GDM1 (cell line): ENCODE measurements at regions not wholly inside any gene's neighbourhood (a gene's known extent, or its start where the extent isn't known, plus 50 kb on each side); places are given as distances from the start of the nearest gene placed in this dataset.
A peak's percentile ranks its signal among the peaks of the same experiment; 100 is the strongest.
"Not testable (repeated sequence)": the region's sequence is repeated elsewhere in the genome, so short reads cannot be mapped to it uniquely, and the experiment has no call there.

Experiments used
- DNase-seq: peaks from one replicate; lab custom pipeline; 2025; lab: John Stamatoyannopoulos, UW

DNA sequence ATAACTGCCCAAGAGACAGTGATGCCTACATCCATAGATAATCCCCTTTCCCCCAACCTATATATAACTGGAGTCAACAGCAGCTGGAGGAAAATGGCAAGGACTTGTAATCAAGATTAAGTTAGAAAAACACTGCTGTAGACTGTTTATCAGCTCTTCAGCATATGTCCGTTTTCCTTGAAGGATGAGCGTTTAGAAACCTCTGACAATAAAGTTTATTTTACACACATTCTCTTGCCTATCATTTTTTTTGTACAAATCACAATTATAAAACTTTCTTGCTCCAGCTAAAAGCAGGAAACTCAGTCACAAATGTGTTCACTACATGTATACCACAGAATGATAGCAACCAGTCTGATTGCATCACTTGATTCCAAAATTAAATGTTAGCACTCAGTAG lies 50.8 kb downstream of the PPIAL4G start:
- DNase-seq = not testable (repeated sequence)

DNA sequence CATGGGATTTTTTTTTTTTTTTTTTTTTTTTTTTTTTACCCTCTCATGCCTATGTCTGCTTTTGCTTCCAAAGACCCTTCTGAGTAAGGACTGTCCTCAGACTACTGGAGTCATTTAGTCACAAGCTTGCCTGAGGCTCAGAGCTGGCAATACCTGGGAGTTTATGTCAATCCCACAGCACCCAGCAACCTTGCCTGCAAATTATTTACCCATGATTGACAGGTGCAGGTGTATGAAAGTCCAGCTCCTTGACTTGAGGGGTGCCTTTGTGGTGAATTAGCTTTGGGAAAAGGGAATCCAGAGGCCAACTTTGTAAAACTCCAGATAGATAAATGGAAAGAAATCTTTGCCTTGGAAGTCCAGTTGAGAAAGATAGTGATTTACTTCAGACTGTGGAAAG lies 53.2 kb downstream of the PPIAL4G start:
- DNase-seq = not testable (repeated sequence)

GRCh38 chr1:148426940-148427611 lies 56.0 kb downstream of the PPIAL4G start:
- DNase-seq = not testable (repeated sequence)

DNA sequence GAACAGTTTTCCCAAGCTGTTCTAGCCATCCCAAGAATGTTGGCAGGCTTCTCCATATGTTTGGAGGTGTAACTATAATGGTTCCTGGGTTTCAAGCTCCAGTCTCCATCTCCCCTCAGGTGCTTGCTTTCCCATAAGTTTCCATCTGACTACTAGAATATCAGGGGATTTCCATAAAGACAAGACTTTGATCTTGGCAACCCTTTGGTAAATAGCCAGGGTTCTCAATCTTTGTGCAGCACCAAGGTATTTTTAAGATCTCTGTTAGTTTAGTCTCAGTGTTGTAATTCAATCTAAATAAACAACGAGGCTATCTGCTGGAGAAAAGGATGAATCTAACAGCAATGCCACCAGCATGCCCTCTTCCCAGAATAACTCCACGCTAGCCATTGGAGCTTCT lies 56.7 kb downstream of the PPIAL4G start:
- not testable (repeated sequence) for DNase-seq

GRCh38 chr1:148424143-148425003 lies 58.7 kb downstream of the PPIAL4G start:
- DNase-seq = not testable (repeated sequence)

- not testable (repeated sequence) for DNase-seq
These were observed 60.2 kb downstream of the PPIAL4G start for GRCh38 chr1:148422921-148423320.

DNA sequence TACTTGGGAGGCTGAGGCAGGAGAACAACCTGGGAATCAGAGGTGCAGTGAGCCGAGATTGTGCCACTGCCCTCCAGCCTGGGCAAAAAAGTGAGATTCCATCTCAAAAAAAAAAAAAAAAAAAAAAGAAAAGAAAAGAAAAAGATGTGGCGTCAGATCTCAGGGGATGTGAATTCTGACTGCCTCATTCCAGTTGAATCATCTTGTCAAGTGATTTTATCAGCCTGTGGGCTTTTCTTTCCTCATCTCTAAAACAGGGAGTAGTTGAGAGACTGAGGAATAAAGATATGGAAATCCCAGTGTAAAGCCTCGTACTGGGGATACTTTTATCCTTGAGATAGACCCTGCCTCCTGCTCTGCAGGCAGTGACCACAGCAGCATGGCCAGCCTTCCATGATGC lies 65.9 kb downstream of the PPIAL4G start:
- DNase-seq = not testable (repeated sequence)

DNA sequence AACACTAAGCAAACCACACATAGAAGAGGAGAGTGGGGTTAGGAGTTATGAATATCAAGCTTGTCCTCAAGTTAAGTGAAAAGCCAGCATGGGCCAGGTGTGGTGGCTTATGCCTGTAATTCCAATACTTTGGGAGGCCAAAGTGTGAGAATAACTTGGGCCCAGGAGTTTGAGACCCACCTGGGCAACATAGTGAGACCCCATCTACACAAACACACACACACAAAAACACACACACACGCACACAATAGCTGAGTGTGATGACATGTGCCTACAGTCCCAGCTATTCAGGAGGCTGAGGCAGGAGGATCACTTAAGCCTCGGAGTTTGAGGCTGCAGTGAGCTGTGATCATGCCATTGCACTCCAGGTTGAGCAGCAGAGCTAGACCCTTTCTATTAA lies 69.7 kb downstream of the PPIAL4G start:
- not testable (repeated sequence) for DNase-seq

GRCh38 chr1:148404786-148405568 lies 78.1 kb downstream of the PPIAL4G start:
- DNase-seq = not testable (repeated sequence)

DNA sequence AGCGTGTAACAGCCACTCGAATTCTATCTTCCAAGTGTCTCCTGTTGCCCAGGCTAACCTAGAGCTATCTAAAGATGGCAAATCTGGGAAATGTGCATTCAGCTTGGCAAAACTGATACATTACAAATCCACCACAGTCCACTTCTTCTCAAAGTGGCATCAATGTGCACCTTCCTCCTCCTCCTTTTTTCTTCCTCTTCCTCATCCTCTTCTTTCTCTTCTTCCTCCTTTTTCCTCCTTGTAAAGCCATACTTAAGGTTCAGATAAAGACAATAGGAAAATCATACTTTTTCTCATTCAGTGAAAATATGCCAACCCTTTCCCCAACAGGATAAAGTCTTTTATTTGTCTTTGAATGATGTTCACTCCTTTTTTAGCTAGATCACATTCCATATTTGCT lies 79.2 kb downstream of the PPIAL4G start:
- not testable (repeated sequence) for DNase-seq

DNA sequence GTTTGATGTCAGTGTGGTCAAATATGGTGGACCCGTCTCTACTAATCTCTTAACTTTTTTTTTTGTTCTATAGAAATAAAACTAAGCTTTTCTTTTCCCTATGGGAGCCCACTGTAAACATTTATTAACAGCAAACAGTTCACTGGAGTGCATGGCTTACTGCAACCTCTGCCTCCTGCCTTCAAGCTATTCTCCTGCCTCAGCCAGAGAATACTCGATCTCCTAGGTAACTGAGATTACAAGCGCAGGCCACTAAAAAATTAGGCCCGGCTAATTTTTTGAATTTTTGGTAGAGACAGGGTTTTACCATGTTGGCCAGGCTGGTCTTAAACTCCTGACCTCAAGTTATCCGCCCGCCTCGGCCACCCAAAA lies 80.0 kb downstream of the PPIAL4G start:
- not testable (repeated sequence) for DNase-seq

DNA sequence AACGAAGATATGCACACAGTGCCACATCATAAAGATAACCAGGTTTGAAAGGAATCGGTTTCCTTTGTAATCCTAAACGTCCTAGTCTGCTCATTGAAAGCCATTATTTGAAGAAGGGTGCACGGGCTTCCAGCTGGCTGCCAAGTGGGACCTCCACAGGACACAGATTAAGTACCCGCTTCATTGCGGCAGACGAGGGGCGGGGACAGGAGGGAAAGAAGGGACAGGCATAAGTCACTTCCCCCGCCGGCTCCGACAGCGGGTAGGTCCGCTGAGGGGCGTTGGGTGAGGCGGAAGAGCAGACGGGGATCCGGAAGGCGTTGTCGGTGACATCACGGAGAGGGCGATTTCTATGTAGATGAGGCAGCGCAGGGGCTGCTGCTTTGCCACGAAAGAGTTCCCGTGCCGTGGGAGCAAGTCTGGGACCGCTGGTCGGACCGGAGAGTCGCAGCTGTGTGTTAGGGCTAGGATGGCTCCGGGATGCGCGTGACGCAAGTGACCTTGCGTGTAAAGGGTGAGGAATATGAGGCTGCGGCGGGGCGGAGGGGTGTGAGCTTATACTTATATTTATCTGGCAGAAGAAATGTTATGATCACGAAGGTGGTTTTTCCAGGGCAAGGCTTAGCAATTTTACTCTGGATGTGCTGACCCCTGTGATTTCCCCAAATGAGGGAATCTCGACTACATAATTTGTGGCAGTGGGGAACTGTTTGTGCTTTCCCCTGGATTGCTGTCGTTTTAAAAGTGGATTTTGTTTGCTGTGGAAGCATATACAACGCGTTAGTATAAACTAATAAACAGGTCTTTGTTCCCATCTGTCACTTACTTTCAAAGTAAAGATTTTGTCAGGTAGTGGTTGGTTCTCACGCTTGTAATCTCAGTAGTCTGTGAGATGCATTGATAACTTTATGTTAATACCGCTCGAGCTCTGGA lies 80.7 kb downstream of the PPIAL4G start:
- DNase-seq = peak; percentile 77

DNA sequence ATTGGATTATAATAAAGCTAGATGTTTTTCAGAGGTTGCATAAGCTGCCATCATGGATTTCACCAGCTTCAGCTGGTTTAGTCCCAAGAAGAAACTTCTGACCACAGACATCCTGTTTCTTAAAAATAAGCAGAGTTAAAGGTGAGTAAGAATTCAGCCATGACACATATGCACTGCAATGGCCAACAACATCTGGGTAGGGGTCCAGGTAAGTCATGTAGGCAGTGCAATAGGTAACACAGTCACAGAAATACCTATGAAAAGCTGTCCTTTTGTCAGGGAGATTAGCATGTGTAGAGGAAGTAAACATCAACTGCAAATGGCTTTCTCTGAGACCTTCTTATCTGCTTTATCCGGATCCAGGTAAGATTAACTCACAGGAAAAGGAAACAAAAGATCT lies 85.6 kb downstream of the PPIAL4G start:
- not testable (repeated sequence) for DNase-seq

DNA sequence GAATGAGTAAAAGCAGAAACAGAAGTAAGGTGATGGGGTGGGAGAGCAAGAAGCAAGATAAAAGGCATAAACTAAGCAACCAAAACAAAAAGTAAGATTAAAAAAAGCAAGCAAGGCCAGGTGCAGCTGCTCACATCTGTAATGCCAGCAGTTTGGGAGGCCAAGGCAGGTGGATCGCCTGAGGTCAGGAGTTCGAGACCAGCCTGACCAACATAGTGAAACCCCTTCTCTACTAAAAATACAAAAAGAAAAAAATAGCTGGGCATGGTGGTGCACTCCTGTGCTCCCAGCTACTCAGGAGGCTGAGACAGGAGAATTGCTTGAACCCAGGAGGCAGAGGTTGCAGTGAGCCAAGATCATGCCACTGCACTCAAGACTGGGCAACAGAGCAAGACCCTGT lies 90.6 kb downstream of the PPIAL4G start:
- not testable (repeated sequence) for DNase-seq

GRCh38 chr1:148391323-148391722 lies 91.8 kb downstream of the PPIAL4G start:
- DNase-seq = not testable (repeated sequence)

GRCh38 chr1:148389027-148389339 lies 94.1 kb downstream of the PPIAL4G start:
- DNase-seq = no peak

DNA sequence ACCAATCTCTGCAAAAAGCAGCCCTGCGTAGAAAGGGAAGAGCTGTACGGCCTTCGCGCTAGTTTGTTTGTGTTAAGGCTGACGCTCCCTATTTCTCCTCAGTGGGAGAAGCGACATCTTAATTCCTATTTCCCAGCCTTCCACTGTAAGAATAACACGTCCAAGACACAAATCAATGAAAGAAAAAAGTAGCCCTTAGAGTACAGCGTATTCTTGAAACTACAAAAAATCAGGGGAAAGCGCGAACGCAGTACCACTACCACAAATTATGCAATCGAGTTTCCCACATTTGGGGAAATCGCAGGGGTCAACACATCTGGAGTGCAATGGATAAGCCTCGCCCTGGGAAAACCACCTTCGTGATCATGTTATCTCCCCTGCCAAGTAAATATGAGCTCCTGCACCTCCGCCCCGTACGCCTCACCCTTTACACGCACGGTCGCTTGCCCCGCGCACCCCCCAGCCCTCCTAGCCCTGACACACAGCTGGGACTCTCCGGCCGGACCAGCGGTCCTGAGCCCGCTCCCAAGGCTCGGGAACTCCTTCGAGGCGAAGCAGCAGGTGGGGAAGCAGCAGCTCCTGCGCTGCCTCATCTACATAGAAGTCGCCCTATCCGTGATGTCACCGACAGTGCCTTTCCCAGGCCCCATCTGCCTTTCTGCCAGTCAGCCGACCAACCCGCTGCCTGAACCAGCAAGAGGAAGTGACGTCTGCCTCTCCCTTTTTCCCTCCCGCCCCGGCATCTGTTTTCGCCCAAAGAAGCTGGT lies 94.7 kb downstream of the PPIAL4G start:
- no peak for DNase-seq

GRCh38 chr1:148387949-148388259 lies 95.2 kb downstream of the PPIAL4G start:
- not testable (repeated sequence) for DNase-seq

DNA sequence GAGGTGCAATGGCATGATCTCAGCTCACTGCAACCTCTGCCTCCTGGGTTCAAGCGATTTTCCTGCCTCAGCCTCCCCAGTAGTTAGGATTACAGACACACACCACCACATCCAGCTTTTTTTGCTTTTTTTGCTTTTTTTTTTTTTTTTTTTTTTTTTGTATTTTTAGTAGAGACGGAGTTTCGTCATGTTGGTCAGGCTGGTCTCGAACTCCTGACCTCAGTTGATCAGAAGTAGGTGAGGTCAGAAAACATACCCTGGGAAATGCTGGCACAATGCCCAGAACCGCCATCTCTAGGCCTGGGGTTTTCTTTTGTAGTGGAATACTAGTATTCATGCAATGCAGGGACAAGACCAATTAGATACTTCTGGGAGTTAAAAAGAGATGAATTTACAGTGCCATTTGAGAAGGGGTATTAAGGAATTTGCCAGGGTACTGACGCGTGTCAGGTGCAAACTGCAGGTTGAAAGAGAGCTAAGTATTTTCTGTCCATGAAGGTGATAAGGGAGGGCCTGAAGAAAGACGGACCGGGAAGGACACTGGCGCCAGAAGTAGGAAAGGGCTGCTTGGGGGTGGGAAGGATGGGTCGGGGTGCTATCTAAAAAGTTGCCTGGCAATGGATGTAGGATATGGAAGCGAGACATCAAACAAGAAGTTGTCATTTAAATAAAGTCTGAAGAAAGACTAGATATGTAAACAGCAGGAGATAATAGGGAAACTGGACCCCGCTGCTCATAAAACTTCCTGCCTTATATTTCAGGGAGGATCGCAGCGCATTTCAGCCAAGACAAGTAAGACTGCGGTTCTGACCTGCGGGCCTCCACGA lies 95.8 kb downstream of the PPIAL4G start:
- DNase-seq = not testable (repeated sequence)

GRCh38 chr1:148386617-148387016 lies 96.5 kb downstream of the PPIAL4G start:
- no peak for DNase-seq
